GM12878 (cell line): ENCODE measurements at regions not wholly inside any gene's neighbourhood (a gene's known extent, or its start where the extent isn't known, plus 50 kb on each side); places are given as distances from the start of the nearest gene placed in this dataset.

Experiments used
- ATAC-seq: fragments of 200-7000 bp; cut with Tn5 transposase; 3 replicates; pipeline ENCODE4 v1.9.1; 2020; ENCODE audit warnings: mild to moderate bottlenecking, moderate library complexity
- BruUV-seq: library from RNA; stranded (reverse); fragments of 400-500 nt; replicated peaks from 2 replicates; lab custom pipeline; 2021; lab: Mats Ljungman, UMichigan
- CTCF ChIA-PET: fragments of 300-600 bp; sonication (Branson Sonifier 250); formaldehyde crosslinking; extraction: SDS; loops from one replicate; lab custom pipeline; 2021; ENCODE audit warnings: inconsistent platforms; lab: Yijun Ruan, JAX
- POLR2A ChIA-PET: fragments of 350-600 bp; formaldehyde crosslinking; extraction: SDS; loops from one replicate; lab custom pipeline; 2021; ENCODE audit warnings: inconsistent platforms; lab: Charles Lee
- RAD21 ChIA-PET: fragments of 300-600 bp; sonication (Branson Sonifier 250); formaldehyde crosslinking; loops from one replicate; lab custom pipeline; 2023; ENCODE audit warnings: antibody characterized with exemption; ENCODE audit not compliant: unreplicated experiment; lab: Charles Lee
- SMC1A ChIA-PET: fragments of 300-600 bp; sonication (Branson Sonifier 250); formaldehyde crosslinking; loops from one replicate; lab custom pipeline; 2023; ENCODE audit not compliant: unreplicated experiment, uncharacterized antibody; lab: Charles Lee
- DNase-seq: peaks from one replicate; pipeline ENCODE4 v3.0.0-alpha.2; 2011; ENCODE audit warnings: low read depth, low spot score
- FAIRE-seq: peaks from 3 replicates; lab custom pipeline; 2011; peaks lifted over from hg19 to GRCh38; lab: Jason Lieb, UNC
- H2AFZ ChIP-seq: 2 replicates; pipeline ENCODE4 v1.6.0; 2011; ENCODE audit warnings: low read depth, low read length, control low read depth; ENCODE audit not compliant: control insufficient read depth
- H3K27ac ChIP-seq: 2 replicates; pipeline ENCODE4 v1.5.1; 2011; ENCODE audit warnings: control low read depth; ENCODE audit not compliant: control insufficient read depth, insufficient read depth
- H3K27me3 ChIP-seq, 2 experiments: replicated peaks in 1 of 2; 2 replicates each; pipeline versions ENCODE4 v1.6.0 to v1.6.1; 2011; ENCODE audit warnings: low read length in 1 of 2; ENCODE audit not compliant: control insufficient read depth in 2 of 2, insufficient read depth in 2 of 2
- H3K36me3 ChIP-seq, 2 experiments: 2 replicates each; pipeline ENCODE4 v1.5.1; 2011; ENCODE audit warnings: low read length in 1 of 2; ENCODE audit not compliant: control insufficient read depth in 2 of 2, insufficient read depth in 2 of 2
- H3K4me1 ChIP-seq: 2 replicates; pipeline ENCODE4 v1.6.1; 2011; ENCODE audit warnings: mild to moderate bottlenecking, low read length, moderate library complexity, mixed read lengths; ENCODE audit not compliant: control insufficient read depth, insufficient read depth
- H3K4me2 ChIP-seq: 2 replicates; pipeline ENCODE4 v1.6.0; 2011; ENCODE audit warnings: control low read depth; ENCODE audit not compliant: control insufficient read depth, insufficient read depth
- H3K4me3 ChIP-seq: fragments of 200-600 bp; sonication (generic); 2 replicates; pipeline ENCODE4 v1.5.1; 2016
- H3K79me2 ChIP-seq: 2 replicates; pipeline ENCODE4 v1.6.0; 2011; ENCODE audit warnings: low read length; ENCODE audit not compliant: control insufficient read depth, insufficient read depth
- H3K9ac ChIP-seq: 2 replicates; pipeline ENCODE4 v1.8.0; 2011; ENCODE audit warnings: low read length, control low read depth, mixed read lengths; ENCODE audit not compliant: control insufficient read depth, insufficient read depth
- H3K9me3 ChIP-seq: replicated peaks from 3 replicates; pipeline ENCODE4 v1.5.1; 2011; ENCODE audit warnings: mild to moderate bottlenecking, low read length; ENCODE audit not compliant: control insufficient read depth, insufficient read depth
- H4K20me1 ChIP-seq: 2 replicates; pipeline ENCODE4 v1.6.0; 2011; ENCODE audit not compliant: control insufficient read depth, insufficient read depth
- ASH2L ChIP-seq: fragments of 300-600, 200-600 bp; sonication (generic); IDR thresholded peaks from 2 replicates; pipeline ENCODE4 v1.6.1; 2017; ENCODE audit warnings: low read depth, mild to moderate bottlenecking, borderline replicate concordance
- CBFB ChIP-seq: IDR thresholded peaks from 2 replicates; pipeline ENCODE4 v1.6.1; 2016; ENCODE audit warnings: antibody characterized with exemption, low read depth
- CEBPZ ChIP-seq: fragments of 150-350 bp; IDR thresholded peaks from 2 replicates; pipeline ENCODE4 v1.6.1; 2016; ENCODE audit warnings: low read depth, low read length
- E2F4 ChIP-seq: IDR thresholded peaks from 2 replicates; pipeline ENCODE4 v1.6.1; 2012; ENCODE audit warnings: low read depth, low read length, improper control_type of control experiment
- HSF1 ChIP-seq: fragments of 150-350 bp; IDR thresholded peaks from 2 replicates; pipeline ENCODE4 v1.6.1; 2014; ENCODE audit warnings: mild to moderate bottlenecking, low read depth, low read length
- IRF4 ChIP-seq: IDR thresholded peaks from 2 replicates; pipeline ENCODE4 v1.6.1; 2011; ENCODE audit warnings: low read depth, low read length
- JUND ChIP-seq: IDR thresholded peaks from 2 replicates; pipeline ENCODE4 v1.6.1; 2012; ENCODE audit warnings: low read depth, mild to moderate bottlenecking, low read length, improper control_type of control experiment, moderate library complexity
- MYC ChIP-seq: IDR thresholded peaks from 2 replicates; pipeline ENCODE4 v1.6.1; 2011; ENCODE audit warnings: mild to moderate bottlenecking, low read length, moderate library complexity, inconsistent platforms; ENCODE audit not compliant: insufficient read depth, insufficient replicate concordance, insufficient read length, severe bottlenecking
- PAX8 ChIP-seq: fragments of 450-650 bp; IDR thresholded peaks from 2 replicates; pipeline ENCODE4 v1.6.1; 2017; ENCODE audit warnings: mild to moderate bottlenecking, moderate library complexity
- RAD51 ChIP-seq: fragments of 450-650 bp; IDR thresholded peaks from 2 replicates; pipeline ENCODE4 v1.6.1; 2016; ENCODE audit warnings: moderate library complexity, mild to moderate bottlenecking, inconsistent platforms
- RELA ChIP-seq: fragments of 450-650 bp; IDR thresholded peaks from 2 replicates; pipeline ENCODE4 v1.8.0; 2014; ENCODE audit warnings: borderline replicate concordance; ENCODE audit not compliant: partially characterized antibody
- STAT1 ChIP-seq: fragments of 450-650 bp; conservative IDR thresholded peaks from 2 replicates; pipeline ENCODE4 v1.6.1; 2014; ENCODE audit warnings: antibody characterized with exemption, mild to moderate bottlenecking
- SUPT20H ChIP-seq: IDR thresholded peaks from 2 replicates; pipeline ENCODE4 v1.6.1; 2011; ENCODE audit warnings: low read depth, mild to moderate bottlenecking, low read length, moderate library complexity, borderline replicate concordance; ENCODE audit not compliant: control insufficient read depth
- TAF1 ChIP-seq: IDR thresholded peaks from 2 replicates; pipeline ENCODE4 v1.6.1; 2011; ENCODE audit warnings: mild to moderate bottlenecking, low read depth, low read length, borderline replicate concordance
- ZBTB40 ChIP-seq: fragments of 450-650 bp; IDR thresholded peaks from 2 replicates; pipeline ENCODE4 v1.6.1; 2016; ENCODE audit warnings: mild to moderate bottlenecking, moderate library complexity, borderline replicate concordance
- ZNF24 ChIP-seq: fragments of 450-650 bp; IDR thresholded peaks from 2 replicates; pipeline ENCODE4 v1.6.1; 2017; ENCODE audit warnings: antibody characterized with exemption, mild to moderate bottlenecking
- WGBS: methylation state at CpG from one replicate; pipeline ENCODE4 v1.1.6; 2016; ENCODE audit warnings: low lambda C conversion rate; ENCODE audit not compliant: insufficient replicate concordance, insufficient coverage; ENCODE audit errors: missing lambda C conversion rate; 5-methylcytosine and 5-hydroxymethylcytosine counted together
- in situ Hi-C: fragments of 300-500 bp; cut with MboI; formaldehyde crosslinking; loops from 9 replicates; pipeline ENCODE4 v1.14.3; 2018; ENCODE audit warnings: mixed read lengths
- intact Hi-C: fragments of 100-400 bp; cut with micrococcal nuclease; formaldehyde crosslinking; loops from one replicate; pipeline ENCODE4 v1.14.2; 2022; ENCODE audit not compliant: unreplicated experiment

GRCh38 chr15:69643971-69644370 lies 191.4 kb downstream of the RPLP1 start:
- no peaks in the 10 kb centered on the region for H3K9me3 ChIP-seq
- DNase-seq (no peak), FAIRE-seq (no peak), ATAC-seq (no peak)
- 0% methylated on average over 1 of the region's 1 CpG for WGBS
- H2AFZ ChIP-seq, result no peak overlapping the region
- no peak overlapping the region for H3K4me2 ChIP-seq
- no peak overlapping the region for H3K27ac ChIP-seq
- no peak for TF ChIP-seq IRF4
- TF ChIP-seq HSF1, result no peak
- TF ChIP-seq ZNF24, result no peak
- TF ChIP-seq RELA, result no peak
- TF ChIP-seq TAF1, result no peak
- no peak for TF ChIP-seq ZBTB40
- no peak for TF ChIP-seq MYC
- TF ChIP-seq SUPT20H, result no peak
- no peak for TF ChIP-seq JUND
- TF ChIP-seq ASH2L, result no peak
- TF ChIP-seq CBFB, result no peak
- no peak for TF ChIP-seq RAD51
- TF ChIP-seq STAT1, result no peak
- TF ChIP-seq E2F4, result no peak
- TF ChIP-seq PAX8, result no peak
- TF ChIP-seq CEBPZ, result no peak
- ChIA-PET RAD21 (no interaction called here), SMC1A (no interaction called here), CTCF (no interaction called here), POLR2A (no interaction called here)
- peaks cover 0 to 1% of the 10 kb centered on the region in 2 experiments; a peak in 2 of 4 replicates for H3K27me3 ChIP-seq
- H3K4me1 ChIP-seq, result no peaks in the 10 kb centered on the region; the same call in 1 of the 2 replicates
- H3K4me3 ChIP-seq, result no peak overlapping the region
- H3K79me2 ChIP-seq, result no peaks in the 10 kb centered on the region
- BruUV-seq, result no TSS peak
- in situ Hi-C loops, result no loop called here
- H3K36me3 ChIP-seq, result no peaks in the 10 kb centered on the region
- intact Hi-C loops, result no loop called here
- no peak overlapping the region for H3K9ac ChIP-seq
- no peaks in the 10 kb centered on the region for H4K20me1 ChIP-seq
